Peyer's patch (tissue), 4 donors: ENCODE measurements at regions not wholly inside any gene's neighbourhood (a gene's known extent, or its start where the extent isn't known, plus 50 kb on each side); places are given as distances from the start of the nearest gene placed in this dataset.

ENCODE experiments used
- CTCF ChIP-seq, 6 experiments: fragments of 450-650 bp in 4 of 6; fragments of 200-600 bp in 2 of 6; sonication (generic) in 1 of 6; IDR thresholded peaks; one replicate each; pipeline ENCODE4 v1.5.1; 2017 to 2019; ENCODE audit warnings: antibody characterized with exemption in 6 of 6, mild to moderate bottlenecking in 3 of 6, moderate library complexity in 1 of 6
- POLR2A ChIP-seq, 2 donors: fragments of 450-650 bp; IDR thresholded peaks; one replicate each; pipeline ENCODE4 v1.5.1; 2017; ENCODE audit warnings: antibody characterized with exemption in 2 of 2, mild to moderate bottlenecking in 2 of 2, moderate library complexity in 2 of 2

GRCh38 chr3:161796780-161797179 is 300.2 kb downstream of the OTOL1 start:
- TF ChIP-seq CTCF (IDR thresholded peaks at IDR 0.05): no peak
- no peak for TF ChIP-seq POLR2A (IDR thresholded peaks at IDR 0.05)
